Stomach (tissue), 8 donors: ENCODE measurements at regions not wholly inside any gene's neighbourhood (a gene's known extent, or its start where the extent isn't known, plus 50 kb on each side); places are given as distances from the start of the nearest gene placed in this dataset.

Experiments used
- DNase-seq, 2 donors: peaks; one replicate each; pipeline versions ENCODE4 v3.0.0 to v3.0.0-alpha.2; 2013 to 2019
- H3K27ac ChIP-seq, 5 donors: fragments of 200-600 bp in 4 of 5; sonication (generic) in 4 of 5; one replicate each; pipeline ENCODE4 v1.5.1; 2013 to 2019; ENCODE audit warnings: mild to moderate bottlenecking in 1 of 5, moderate library complexity in 1 of 5
- H3K27me3 ChIP-seq, 3 donors: fragments of 200-600 bp; sonication (generic); one replicate each; pipeline ENCODE4 v1.5.1; 2017 to 2019; ENCODE audit warnings: mixed run types in 1 of 3
- H3K36me3 ChIP-seq, 4 donors: fragments of 200-600 bp; sonication (generic); 1 replicate in 3 of 4; 2 replicates in 1 of 4; pipeline ENCODE4 v1.5.1; 2016 to 2019
- H3K4me1 ChIP-seq, 4 donors: fragments of 200-600 bp; sonication (generic); one replicate each; pipeline ENCODE4 v1.5.1; 2016 to 2019
- H3K4me3 ChIP-seq, 4 donors: fragments of 200-600 bp; sonication (generic) in 3 of 4; one replicate each; pipeline ENCODE4 v1.5.1; 2016 to 2019; ENCODE audit warnings: mild to moderate bottlenecking in 1 of 4
- H3K9me3 ChIP-seq, 4 donors: fragments of 200-600 bp; sonication (generic); one replicate each; pipeline ENCODE4 v1.5.1; 2016 to 2019
- CTCF ChIP-seq, 7 experiments: fragments of 450-650 bp in 4 of 7; fragments of 200-600 bp in 3 of 7; sonication (generic) in 3 of 7; IDR thresholded peaks; one replicate each; pipeline ENCODE4 v1.5.1; 2016 to 2019; ENCODE audit warnings: antibody characterized with exemption in 7 of 7, control low read depth in 2 of 7, mild to moderate bottlenecking in 1 of 7
- EP300 ChIP-seq: sonication (generic); formaldehyde crosslinking; IDR thresholded peaks from one replicate; pipeline ENCODE4 v1.6.1; 2017; ENCODE audit warnings: antibody characterized with exemption
- POLR2A ChIP-seq, 4 donors: fragments of 450-650 bp; IDR thresholded peaks; one replicate each; pipeline ENCODE4 v1.6.1; 2016; ENCODE audit warnings: antibody characterized with exemption in 4 of 4, control low read depth in 2 of 4, mild to moderate bottlenecking in 1 of 4, moderate library complexity in 1 of 4
- POLR2AphosphoS5 ChIP-seq, 3 donors: sonication (generic); formaldehyde crosslinking; IDR thresholded peaks; one replicate each; pipeline ENCODE4 v1.6.1; 2016; ENCODE audit warnings: antibody characterized with exemption in 3 of 3
- WGBS, 5 donors: extraction: QIAGEN DNeasy Blood & Tissue Kit in 3 of 5; methylation state at CpG; one replicate each; pipeline versions ENCODE4 v1.1.5 to v1.1.7; 2013 to 2018; 5-methylcytosine and 5-hydroxymethylcytosine counted together
- intact Hi-C: fragments of 100-400 bp; cut with DNase I; formaldehyde crosslinking; loops from one replicate; pipeline ENCODE4 v1.15.1; 2023; ENCODE audit warnings: low total_unique reads
- donor health status: healthy with polysubstance abuse.
- donor health status: Bipolar disorder and iron deficiency.
- donor health status: healthy.

- no peak overlapping the region for H3K27ac ChIP-seq
- no peaks in the 10 kb centered on the region for H3K36me3 ChIP-seq
- DNase-seq: no peak
- H3K9me3 ChIP-seq: no peaks in the 10 kb centered on the region
- H3K4me3 ChIP-seq: no peak overlapping the region
- H3K27me3 ChIP-seq: no peaks in the 10 kb centered on the region
- H3K4me1 ChIP-seq: no peaks in the 10 kb centered on the region
- no peak for TF ChIP-seq EP300
- no peak for TF ChIP-seq POLR2A (IDR thresholded peaks at IDR 0.05)
- no peak for TF ChIP-seq POLR2AphosphoS5 (IDR thresholded peaks at IDR 0.05)
- TF ChIP-seq CTCF (IDR thresholded peaks at IDR 0.05): no peak
- 71 to 83% (median 74%) methylated on average over 4 of the region's 4 CpGs for WGBS, 5 donors
- intact Hi-C loops: no loop called here
Measured at GRCh38 chr1:238221738-238222137, 331.0 kb upstream of the ZP4 start.

DNA sequence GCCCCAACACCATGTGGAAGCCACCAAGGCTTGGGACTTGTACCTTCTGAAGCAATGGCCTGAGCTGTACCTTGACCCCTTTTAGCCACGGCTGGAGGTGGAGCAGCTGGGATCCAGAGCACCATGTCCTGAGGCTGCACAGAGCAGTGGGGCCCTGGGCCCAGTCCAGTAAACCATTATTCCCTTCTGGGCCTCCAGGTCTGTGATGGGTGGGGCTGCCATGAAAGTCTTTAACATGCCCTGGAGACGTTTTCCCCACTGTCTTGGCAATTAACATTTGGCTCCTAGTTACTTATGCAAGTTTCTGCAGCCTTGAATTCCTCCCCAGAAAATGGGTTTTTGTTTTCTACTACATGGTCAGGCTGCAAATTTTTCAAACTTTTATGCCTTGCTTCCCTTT is 323.7 kb upstream of the ZP4 start:
- no peaks in the 10 kb centered on the region for H3K4me1 ChIP-seq
- TF ChIP-seq POLR2A (IDR thresholded peaks at IDR 0.05): no peak
- TF ChIP-seq CTCF (IDR thresholded peaks at IDR 0.05): no peak
- TF ChIP-seq EP300: no peak
- TF ChIP-seq POLR2AphosphoS5 (IDR thresholded peaks at IDR 0.05): no peak
- H3K9me3 ChIP-seq: no peaks in the 10 kb centered on the region
- H3K27me3 ChIP-seq: no peaks in the 10 kb centered on the region
- no peaks in the 10 kb centered on the region for H3K36me3 ChIP-seq
- no peak for DNase-seq
- H3K27ac ChIP-seq: no peak overlapping the region
- intact Hi-C loops: no loop called here
- 38 to 54% (median 50%) methylated on average over 1 to 2 of the region's 2 CpGs for WGBS, 5 donors
- no peak overlapping the region for H3K4me3 ChIP-seq

DNA sequence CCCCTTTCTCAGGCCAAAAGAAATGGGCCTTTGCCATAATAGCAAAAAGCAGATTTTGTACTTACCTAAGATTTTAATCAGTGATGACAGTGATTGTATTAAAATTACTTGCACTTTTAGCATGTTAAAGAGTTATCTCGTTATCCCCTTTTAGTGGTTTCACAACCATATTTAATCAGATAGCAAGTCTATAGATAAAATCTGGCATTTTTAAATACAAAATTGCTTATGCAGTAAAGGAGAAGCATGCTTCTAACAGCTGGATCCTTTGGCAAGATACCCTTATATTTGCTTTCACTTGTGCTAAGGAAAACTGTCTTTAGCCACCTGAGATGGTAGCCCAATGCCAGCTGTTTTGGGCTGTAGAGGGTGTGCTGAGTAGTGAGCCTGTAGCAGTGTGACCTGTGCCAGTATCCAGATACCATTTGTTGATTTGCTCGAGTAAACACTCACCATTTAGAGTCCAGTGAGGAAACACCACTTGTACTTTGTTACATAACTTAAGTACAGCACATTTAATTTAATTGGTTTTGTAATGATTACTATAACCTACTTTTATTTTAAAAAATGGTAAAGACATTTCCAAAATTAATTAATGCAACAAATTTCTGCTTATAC is 314.4 kb upstream of the ZP4 start:
- DNase-seq: no peak
- H3K27me3 ChIP-seq: no peaks in the 10 kb centered on the region
- H3K4me3 ChIP-seq: no peak overlapping the region
- 37 to 62% (median 52%) methylated on average over 2 of the region's 2 CpGs for WGBS, 5 donors
- H3K9me3 ChIP-seq: peaks cover 0 to 8% (median 5%) of the 10 kb centered on the region in 4 donors
- H3K4me1 ChIP-seq: no peaks in the 10 kb centered on the region
- no peaks in the 10 kb centered on the region for H3K36me3 ChIP-seq
- intact Hi-C loops: no loop called here
- H3K27ac ChIP-seq: no peak overlapping the region
- no peak for TF ChIP-seq POLR2A (IDR thresholded peaks at IDR 0.05)

GRCh38 chr1:238201992-238202391 is 311.3 kb upstream of the ZP4 start:
- no peak overlapping the region for H3K27ac ChIP-seq
- H3K36me3 ChIP-seq: no peaks in the 10 kb centered on the region
- 39 to 74% (median 46%) methylated on average over 2 of the region's 2 CpGs for WGBS, 5 donors
- intact Hi-C loops: no loop called here
- H3K4me3 ChIP-seq: no peak overlapping the region
- H3K4me1 ChIP-seq: no peaks in the 10 kb centered on the region
- H3K27me3 ChIP-seq: no peaks in the 10 kb centered on the region
- peaks cover 0 to 8% (median 4%) of the 10 kb centered on the region in 4 donors for H3K9me3 ChIP-seq
- TF ChIP-seq CTCF (IDR thresholded peaks at IDR 0.05) (no peak), POLR2AphosphoS5 (IDR thresholded peaks at IDR 0.05) (no peak), EP300 (no peak)
- DNase-seq: no peak

DNA sequence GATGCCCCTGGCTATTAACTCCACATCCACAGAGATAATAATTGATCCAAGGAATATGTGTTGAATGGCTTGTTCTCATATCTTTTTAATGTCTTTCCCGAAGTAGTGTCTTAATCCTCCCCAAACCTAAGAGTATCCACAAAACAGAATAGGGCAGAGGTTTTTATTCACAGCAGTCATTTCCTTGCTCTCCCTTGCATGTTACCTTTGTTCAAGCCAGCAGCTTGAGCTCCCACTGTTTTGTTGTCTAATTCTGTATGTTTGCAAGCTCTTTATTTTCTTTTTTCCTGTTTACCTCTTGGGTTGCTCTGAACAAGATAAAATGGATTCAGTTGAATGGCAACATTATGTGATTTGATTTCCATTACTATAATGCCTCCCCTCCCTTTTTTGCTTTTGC is 308.6 kb upstream of the ZP4 start:
- TF ChIP-seq CTCF (IDR thresholded peaks at IDR 0.05) (no peak), POLR2AphosphoS5 (IDR thresholded peaks at IDR 0.05) (no peak), POLR2A (IDR thresholded peaks at IDR 0.05) (no peak), EP300 (no peak)
- Histone ChIP-seq H3K9me3 (peaks cover 0 to 6% (median 2%) of the 10 kb centered on the region in 4 donors), H3K4me3 (no peak overlapping the region), H3K36me3 (no peaks in the 10 kb centered on the region), H3K27ac (no peak overlapping the region), H3K4me1 (no peaks in the 10 kb centered on the region), H3K27me3 (no peaks in the 10 kb centered on the region)
- no peak for DNase-seq
- intact Hi-C loops: no loop called here
- whole genome bisulfite sequencing, 5 donors: 63 to 73% (median 67%) methylated on average over 1 of the region's 1 CpG
